ENCODE measurements at regions not wholly inside any gene's neighbourhood (a gene's known extent, or its start where the extent isn't known, plus 50 kb on each side); places are given as distances from the start of the nearest gene placed in this dataset.

DNA sequence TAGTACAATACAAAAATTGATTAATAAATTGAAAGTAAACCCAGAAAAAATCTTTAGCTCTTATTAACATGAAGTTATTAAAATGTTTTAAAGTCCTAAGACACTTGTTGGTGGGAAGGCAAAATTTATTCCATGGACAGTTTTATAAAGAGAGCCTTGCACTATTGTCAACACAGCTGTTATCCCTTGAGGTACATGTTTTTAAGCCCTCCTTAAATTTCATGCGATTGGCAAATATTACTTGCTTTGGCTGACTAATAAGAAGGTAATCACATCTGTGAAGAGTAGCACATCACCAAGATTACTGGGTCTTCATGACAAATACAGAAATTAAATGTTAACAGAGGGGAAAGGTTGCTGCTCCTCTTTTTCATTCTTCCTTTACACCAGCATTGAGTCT is 611.1 kb downstream of the BRINP3 start:
- TF ChIP-seq CTCF (conservative IDR thresholded peaks at IDR 0.05; ENCODE audit: low read depth in 2 of 2) (no peak), EZH2 (IDR thresholded peaks at IDR 0.05; ENCODE audit: low read depth, unreplicated experiment) (no peak), POLR2AphosphoS5 (IDR thresholded peaks at IDR 0.05; ENCODE audit: low read depth) (no peak), ZNF114 (CRISPR knock-in tag; IDR thresholded peaks at IDR 0.05) (no peak)

Data from GM23338 (cell line).